DMS114 treated with DMSO at 0.1 percent for 48 hours (cell line): ENCODE measurements at regions not wholly inside any gene's neighbourhood (a gene's known extent, or its start where the extent isn't known, plus 50 kb on each side); places are given as distances from the start of the nearest gene placed in this dataset.
"Not testable (repeated sequence)": the region's sequence is repeated elsewhere in the genome, so short reads cannot be mapped to it uniquely, and the experiment has no call there.

Source experiments
- DNase-seq: peaks from one replicate; lab custom pipeline; 2025; ENCODE audit not compliant: unreplicated experiment; lab: John Stamatoyannopoulos, UW

- DNase-seq: no peak
Observed at GRCh38 chr1:238779716-238780115, 606.7 kb upstream of the CHRM3 start.

GRCh38 chr1:238778113-238778512 lies 608.3 kb upstream of the CHRM3 start:
- no peak for DNase-seq

- no peak for DNase-seq
Observed at GRCh38 chr1:238777551-238777950, 608.8 kb upstream of the CHRM3 start.

- DNase-seq: no peak
Observed at GRCh38 chr1:238776126-238776525, 610.2 kb upstream of the CHRM3 start.

- no peak for DNase-seq
Observed at GRCh38 chr1:238772322-238772721, 614.0 kb upstream of the CHRM3 start.

GRCh38 chr1:238767321-238767720 lies 619.0 kb upstream of the CHRM3 start:
- DNase-seq: no peak

- DNase-seq: no peak
Observed at GRCh38 chr1:238764779-238765178, 621.6 kb upstream of the CHRM3 start.

GRCh38 chr1:238753252-238753651 lies 633.1 kb upstream of the CHRM3 start:
- no peak for DNase-seq

GRCh38 chr1:238752327-238752726 lies 634.0 kb upstream of the CHRM3 start:
- DNase-seq: no peak

GRCh38 chr1:238745069-238745468 lies 641.3 kb upstream of the CHRM3 start:
- no peak for DNase-seq

GRCh38 chr1:238738892-238739291 lies 647.5 kb upstream of the CHRM3 start:
- DNase-seq: no peak

- DNase-seq: no peak
Observed at GRCh38 chr1:238727670-238728069, 658.7 kb upstream of the CHRM3 start.

GRCh38 chr1:238722812-238723211 lies 663.6 kb upstream of the CHRM3 start:
- DNase-seq: no peak

GRCh38 chr1:238710697-238711096 lies 675.7 kb upstream of the CHRM3 start:
- no peak for DNase-seq

GRCh38 chr1:238701024-238701423 lies 685.3 kb upstream of the CHRM3 start:
- no peak for DNase-seq

GRCh38 chr1:238690415-238690814 lies 696.0 kb upstream of the CHRM3 start:
- no peak for DNase-seq

GRCh38 chr1:238684576-238684975 lies 701.8 kb upstream of the CHRM3 start:
- not testable (repeated sequence) for DNase-seq

GRCh38 chr1:238681451-238681850 lies 704.9 kb upstream of the CHRM3 start:
- no peak for DNase-seq

GRCh38 chr1:238681021-238681420 lies 705.3 kb upstream of the CHRM3 start:
- no peak for DNase-seq

GRCh38 chr1:238677567-238677966 lies 708.8 kb upstream of the CHRM3 start:
- no peak for DNase-seq

- DNase-seq: no peak
Observed at GRCh38 chr1:238675221-238675620, 711.1 kb upstream of the CHRM3 start.

- DNase-seq: no peak
Observed at GRCh38 chr1:238674316-238674715, 712.1 kb upstream of the CHRM3 start.

GRCh38 chr1:238673561-238673960 lies 712.8 kb upstream of the CHRM3 start:
- no peak for DNase-seq

GRCh38 chr1:238672806-238673205 lies 713.6 kb upstream of the CHRM3 start:
- no peak for DNase-seq
